ENCODE measurements at regions not wholly inside any gene's neighbourhood (a gene's known extent, or its start where the extent isn't known, plus 50 kb on each side); places are given as distances from the start of the nearest gene placed in this dataset.

GRCh38 chr7:373818-374705 is 84.1 kb downstream of the FOXL3 start:
- Histone ChIP-seq H3K4me3 (no peak overlapping the region), H3K27me3 (no peaks in the 10 kb centered on the region), H3K4me1 (peaks cover 0 to 42% (median 8%) of the 10 kb centered on the region in 4 donors), H3K27ac (no peak overlapping the region), H3K9me3 (no peaks in the 10 kb centered on the region), H3K36me3 (no peaks in the 10 kb centered on the region)
- DNase-seq: peak in 2 of 3 donors; percentile 35 to 45
- TF ChIP-seq POLR2A (IDR thresholded peaks at IDR 0.05) (no peak), CTCF (IDR thresholded peaks at IDR 0.05) (no peak)

- Histone ChIP-seq H3K4me1 (peaks cover 0 to 44% (median 10%) of the 10 kb centered on the region in 4 donors), H3K27me3 (no peaks in the 10 kb centered on the region), H3K36me3 (no peaks in the 10 kb centered on the region), H3K4me3 (no peak overlapping the region), H3K9me3 (no peaks in the 10 kb centered on the region), H3K27ac (no peak overlapping the region)
- no peak for TF ChIP-seq CTCF (IDR thresholded peaks at IDR 0.05)
- TF ChIP-seq POLR2A (IDR thresholded peaks at IDR 0.05): no peak
- peak in 2 of 3 donors; percentile 41 to 44 for DNase-seq
These were observed 84.8 kb downstream of the FOXL3 start for GRCh38 chr7:374706-375311.

GRCh38 chr7:375321-375831 is 85.4 kb downstream of the FOXL3 start:
- no peak overlapping the region for H3K4me3 ChIP-seq
- peaks cover 0 to 42% (median 9%) of the 10 kb centered on the region in 4 donors for H3K4me1 ChIP-seq
- H3K27me3 ChIP-seq: no peaks in the 10 kb centered on the region
- peak in 2 of 3 donors; percentile 35 to 43 for DNase-seq
- no peaks in the 10 kb centered on the region for H3K9me3 ChIP-seq
- no peak overlapping the region for H3K27ac ChIP-seq
- H3K36me3 ChIP-seq: no peaks in the 10 kb centered on the region
- TF ChIP-seq CTCF (IDR thresholded peaks at IDR 0.05) (no peak), POLR2A (IDR thresholded peaks at IDR 0.05) (no peak)

GRCh38 chr7:375901-376305 is 85.9 kb downstream of the FOXL3 start:
- DNase-seq: peak in 1 of 3 donors; percentile 27
- TF ChIP-seq CTCF (IDR thresholded peaks at IDR 0.05): no peak
- no peak for TF ChIP-seq POLR2A (IDR thresholded peaks at IDR 0.05)
- Histone ChIP-seq H3K9me3 (no peaks in the 10 kb centered on the region), H3K36me3 (no peaks in the 10 kb centered on the region), H3K27ac (no peak overlapping the region), H3K27me3 (no peaks in the 10 kb centered on the region), H3K4me3 (no peak overlapping the region), H3K4me1 (peaks cover 0 to 41% (median 9%) of the 10 kb centered on the region in 4 donors)

- no peaks in the 10 kb centered on the region for H3K9me3 ChIP-seq
- no peak overlapping the region for H3K27ac ChIP-seq
- H3K4me1 ChIP-seq: peaks cover 0 to 39% (median 11%) of the 10 kb centered on the region in 4 donors
- H3K27me3 ChIP-seq: no peaks in the 10 kb centered on the region
- DNase-seq: peak in 2 of 3 donors; percentile 37 to 41
- H3K36me3 ChIP-seq: no peaks in the 10 kb centered on the region
- TF ChIP-seq CTCF (IDR thresholded peaks at IDR 0.05) (no peak), POLR2A (IDR thresholded peaks at IDR 0.05) (no peak)
- no peak overlapping the region for H3K4me3 ChIP-seq
These were observed 86.5 kb downstream of the FOXL3 start for GRCh38 chr7:376306-377079.
